ENCODE measurements at regions not wholly inside any gene's neighbourhood (a gene's known extent, or its start where the extent isn't known, plus 50 kb on each side); places are given as distances from the start of the nearest gene placed in this dataset.

GRCh38 chr2:235170016-235170415 lies 218.2 kb downstream of the SH3BP4 start:
- DNase-seq, result no peak

GRCh38 chr2:235170536-235171521 lies 219.0 kb downstream of the SH3BP4 start:
- DNase-seq, result no peak

GRCh38 chr2:235171550-235172031 lies 219.8 kb downstream of the SH3BP4 start:
- DNase-seq, result no peak

- DNase-seq, result no peak
Observed at GRCh38 chr2:235180642-235181041, 228.8 kb downstream of the SH3BP4 start.

- no peak for DNase-seq
Observed at GRCh38 chr2:235183786-235184185, 232.0 kb downstream of the SH3BP4 start.

GRCh38 chr2:235187806-235188205 lies 236.0 kb downstream of the SH3BP4 start:
- DNase-seq, result no peak

GRCh38 chr2:235191486-235191885 lies 239.7 kb downstream of the SH3BP4 start:
- DNase-seq, result no peak

GRCh38 chr2:235191978-235192377 lies 240.2 kb downstream of the SH3BP4 start:
- no peak for DNase-seq

- no peak for DNase-seq
Observed at GRCh38 chr2:235194351-235194750, 242.5 kb downstream of the SH3BP4 start.

- DNase-seq, result no peak
Observed at GRCh38 chr2:235194836-235195235, 243.0 kb downstream of the SH3BP4 start.

GRCh38 chr2:235195921-235196320 lies 244.1 kb downstream of the SH3BP4 start:
- DNase-seq, result no peak

- DNase-seq, result no peak
Observed at GRCh38 chr2:235199128-235199527, 247.3 kb downstream of the SH3BP4 start.

- DNase-seq, result no peak
Observed at GRCh38 chr2:235200216-235200615, 248.4 kb downstream of the SH3BP4 start.

- DNase-seq, result no peak
Observed at GRCh38 chr2:235201756-235202155, 249.9 kb downstream of the SH3BP4 start.

GRCh38 chr2:235204948-235205347 lies 253.1 kb downstream of the SH3BP4 start:
- DNase-seq, result no peak

- no peak for DNase-seq
Observed at GRCh38 chr2:235206399-235206798, 254.6 kb downstream of the SH3BP4 start.

- no peak for DNase-seq
Observed at GRCh38 chr2:235206980-235207579, 255.3 kb downstream of the SH3BP4 start.

GRCh38 chr2:235211056-235211455 lies 259.2 kb downstream of the SH3BP4 start:
- no peak for DNase-seq

GRCh38 chr2:235212501-235213158 lies 260.8 kb downstream of the SH3BP4 start:
- DNase-seq, result no peak

- no peak for DNase-seq
Observed at GRCh38 chr2:235215248-235215647, 263.4 kb downstream of the SH3BP4 start.

GRCh38 chr2:235216901-235217300 lies 265.1 kb downstream of the SH3BP4 start:
- no peak for DNase-seq

- no peak for DNase-seq
Observed at GRCh38 chr2:235217846-235218245, 266.0 kb downstream of the SH3BP4 start.
